HL-60 (cell line): ENCODE measurements at regions not wholly inside any gene's neighbourhood (a gene's known extent, or its start where the extent isn't known, plus 50 kb on each side); places are given as distances from the start of the nearest gene placed in this dataset.

Experiments used
- DNase-seq, 2 experiments: peaks; one replicate each; pipeline ENCODE4 v3.0.0-alpha.2; 2010 to 2020; ENCODE audit warnings: low read depth in 1 of 2, low spot score in 1 of 2
- H3K27ac ChIP-seq: fragments of 250-450 bp; sonication (Bioruptor Pico); replicated peaks from 2 replicates; pipeline ENCODE4 v1.5.1; 2020; ENCODE audit warnings: mild to moderate bottlenecking, moderate library complexity
- H3K27me3 ChIP-seq: fragments of 250-450 bp; sonication (Bioruptor Pico); 2 replicates; pipeline ENCODE4 v1.5.1; 2021; ENCODE audit warnings: mild to moderate bottlenecking, moderate library complexity; ENCODE audit not compliant: insufficient read depth, poor library complexity, severe bottlenecking
- H3K4me3 ChIP-seq: replicated peaks from 2 replicates; pipeline ENCODE4 v1.5.1; 2011; ENCODE audit warnings: mild to moderate bottlenecking, control low read depth, low read length; ENCODE audit not compliant: insufficient read depth
- CTCF ChIP-seq: IDR thresholded peaks from one replicate; pipeline ENCODE4 v1.5.1; 2011; ENCODE audit warnings: low read length, control low read depth, inconsistent platforms; ENCODE audit not compliant: insufficient read depth
- GABPA ChIP-seq: IDR thresholded peaks from 2 replicates; pipeline ENCODE4 v1.6.1; 2012; ENCODE audit warnings: low read depth
- POLR2AphosphoS5 ChIP-seq: IDR thresholded peaks from 2 replicates; pipeline ENCODE4 v1.6.1; 2012; ENCODE audit warnings: low read depth
- SPI1 ChIP-seq: IDR thresholded peaks from 2 replicates; pipeline ENCODE4 v1.6.1; 2012; ENCODE audit warnings: low read depth, mild to moderate bottlenecking, borderline replicate concordance
- TF ChIP-seq, protein P1 (sequence below): IDR thresholded peaks from 2 replicates; pipeline ENCODE4 v1.6.1; 2012; ENCODE audit warnings: low read depth; ENCODE audit not compliant: insufficient replicate concordance

DNA sequence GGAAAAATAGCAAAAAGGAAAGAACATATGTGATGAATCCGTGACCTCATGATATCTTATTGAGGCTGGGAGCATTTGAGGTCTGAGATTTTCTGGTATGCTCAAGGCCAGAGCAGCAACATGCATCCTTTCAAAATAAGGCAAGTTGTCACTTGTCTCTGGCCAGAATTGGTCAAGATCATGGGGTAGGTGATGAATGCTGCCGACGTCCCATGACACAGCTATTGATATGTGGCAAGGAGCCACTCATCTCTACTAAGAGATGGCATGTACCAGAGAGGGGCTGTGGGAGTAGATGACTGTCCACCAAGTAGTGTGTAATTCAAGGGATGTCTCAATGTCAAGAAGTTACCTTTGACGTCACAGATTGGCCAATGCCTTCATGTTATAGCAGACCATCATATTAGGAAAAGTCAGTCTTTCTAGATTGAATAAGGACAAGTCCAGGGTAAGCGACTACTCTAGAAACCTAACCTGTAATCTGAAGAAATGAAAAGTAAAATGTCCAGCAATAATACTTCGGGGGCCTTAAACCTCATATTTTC lies 527.4 kb downstream of the BMP2 start:
- Histone ChIP-seq H3K27me3 (no peaks in the 10 kb centered on the region), H3K4me3 (no peak overlapping the region), H3K27ac (no peak overlapping the region)
- no peak for DNase-seq
- TF ChIP-seq SPI1 (no peak), GABPA (no peak), CTCF (no peak), POLR2AphosphoS5 (no peak)
- TF ChIP-seq, protein P1, sequence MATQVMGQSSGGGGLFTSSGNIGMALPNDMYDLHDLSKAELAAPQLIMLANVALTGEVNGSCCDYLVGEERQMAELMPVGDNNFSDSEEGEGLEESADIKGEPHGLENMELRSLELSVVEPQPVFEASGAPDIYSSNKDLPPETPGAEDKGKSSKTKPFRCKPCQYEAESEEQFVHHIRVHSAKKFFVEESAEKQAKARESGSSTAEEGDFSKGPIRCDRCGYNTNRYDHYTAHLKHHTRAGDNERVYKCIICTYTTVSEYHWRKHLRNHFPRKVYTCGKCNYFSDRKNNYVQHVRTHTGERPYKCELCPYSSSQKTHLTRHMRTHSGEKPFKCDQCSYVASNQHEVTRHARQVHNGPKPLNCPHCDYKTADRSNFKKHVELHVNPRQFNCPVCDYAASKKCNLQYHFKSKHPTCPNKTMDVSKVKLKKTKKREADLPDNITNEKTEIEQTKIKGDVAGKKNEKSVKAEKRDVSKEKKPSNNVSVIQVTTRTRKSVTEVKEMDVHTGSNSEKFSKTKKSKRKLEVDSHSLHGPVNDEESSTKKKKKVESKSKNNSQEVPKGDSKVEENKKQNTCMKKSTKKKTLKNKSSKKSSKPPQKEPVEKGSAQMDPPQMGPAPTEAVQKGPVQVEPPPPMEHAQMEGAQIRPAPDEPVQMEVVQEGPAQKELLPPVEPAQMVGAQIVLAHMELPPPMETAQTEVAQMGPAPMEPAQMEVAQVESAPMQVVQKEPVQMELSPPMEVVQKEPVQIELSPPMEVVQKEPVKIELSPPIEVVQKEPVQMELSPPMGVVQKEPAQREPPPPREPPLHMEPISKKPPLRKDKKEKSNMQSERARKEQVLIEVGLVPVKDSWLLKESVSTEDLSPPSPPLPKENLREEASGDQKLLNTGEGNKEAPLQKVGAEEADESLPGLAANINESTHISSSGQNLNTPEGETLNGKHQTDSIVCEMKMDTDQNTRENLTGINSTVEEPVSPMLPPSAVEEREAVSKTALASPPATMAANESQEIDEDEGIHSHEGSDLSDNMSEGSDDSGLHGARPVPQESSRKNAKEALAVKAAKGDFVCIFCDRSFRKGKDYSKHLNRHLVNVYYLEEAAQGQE, result no peak

DNA sequence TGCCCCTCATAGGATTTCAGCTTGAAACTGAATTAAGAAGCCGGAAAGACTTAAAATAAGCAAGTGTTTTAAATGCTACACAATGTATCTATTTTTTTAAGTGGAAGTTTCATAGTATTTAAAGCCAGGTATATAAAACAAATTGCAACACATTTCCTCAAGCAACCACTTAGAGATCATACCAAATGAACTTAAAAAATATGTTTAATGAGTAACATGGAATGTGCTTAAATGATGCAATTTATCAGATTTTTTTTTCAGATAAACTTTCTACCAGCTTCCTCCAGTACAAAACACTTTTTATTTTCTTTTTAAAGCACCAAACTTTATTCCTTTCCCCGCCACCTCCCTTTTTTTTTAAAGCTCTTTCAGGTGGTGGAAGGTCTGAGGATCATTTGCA lies 534.3 kb downstream of the BMP2 start:
- Histone ChIP-seq H3K4me3 (no peak overlapping the region), H3K27me3 (no peaks in the 10 kb centered on the region), H3K27ac (no peak overlapping the region)
- no peak for DNase-seq
- no peak for TF ChIP-seq POLR2AphosphoS5
- no peak for TF ChIP-seq CTCF
- TF ChIP-seq, protein P1, result no peak
- no peak for TF ChIP-seq GABPA
- TF ChIP-seq SPI1, result no peak

GRCh38 chr20:7302250-7302649 lies 534.8 kb downstream of the BMP2 start:
- DNase-seq, result no peak
- TF ChIP-seq SPI1 (no peak), POLR2AphosphoS5 (no peak), GABPA (no peak), CTCF (no peak)
- TF ChIP-seq, protein P1, result no peak

More at GRCh38 chr20:7302250-7302649, 534.8 kb downstream of the BMP2 start:
- H3K4me3 ChIP-seq, result no peak overlapping the region
- no peak overlapping the region for H3K27ac ChIP-seq
- H3K27me3 ChIP-seq, result no peaks in the 10 kb centered on the region
